ENCODE measurements at regions not wholly inside any gene's neighbourhood (a gene's known extent, or its start where the extent isn't known, plus 50 kb on each side); places are given as distances from the start of the nearest gene placed in this dataset.

DNA sequence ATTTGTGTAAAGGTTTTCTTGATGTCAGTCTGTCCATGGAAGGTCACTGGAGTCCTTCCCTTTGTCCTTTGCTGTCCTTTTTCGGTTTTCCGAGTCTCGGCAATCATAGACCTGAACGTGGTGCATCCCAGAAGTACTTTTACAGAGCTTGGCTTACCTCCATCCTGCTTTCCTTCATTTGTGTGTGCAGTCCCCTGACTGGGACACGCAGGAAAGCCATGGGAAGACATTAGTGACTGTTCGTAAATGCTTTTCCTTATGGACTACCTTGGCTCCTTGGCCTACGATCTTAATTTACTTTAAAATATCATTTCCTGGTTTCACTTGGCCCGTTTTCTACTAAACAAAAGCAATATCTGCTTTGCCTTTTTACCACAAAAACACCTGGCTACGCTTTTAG is 328.4 kb upstream of the RARB start:
- H3K4me3 Mint-ChIP-seq (ENCODE audit: unreplicated experiment) = no peak overlapping the region
- H3K27me3 Mint-ChIP-seq (ENCODE audit: unreplicated experiment) = no peaks in the 10 kb centered on the region
- TF ChIP-seq, protein P1, sequence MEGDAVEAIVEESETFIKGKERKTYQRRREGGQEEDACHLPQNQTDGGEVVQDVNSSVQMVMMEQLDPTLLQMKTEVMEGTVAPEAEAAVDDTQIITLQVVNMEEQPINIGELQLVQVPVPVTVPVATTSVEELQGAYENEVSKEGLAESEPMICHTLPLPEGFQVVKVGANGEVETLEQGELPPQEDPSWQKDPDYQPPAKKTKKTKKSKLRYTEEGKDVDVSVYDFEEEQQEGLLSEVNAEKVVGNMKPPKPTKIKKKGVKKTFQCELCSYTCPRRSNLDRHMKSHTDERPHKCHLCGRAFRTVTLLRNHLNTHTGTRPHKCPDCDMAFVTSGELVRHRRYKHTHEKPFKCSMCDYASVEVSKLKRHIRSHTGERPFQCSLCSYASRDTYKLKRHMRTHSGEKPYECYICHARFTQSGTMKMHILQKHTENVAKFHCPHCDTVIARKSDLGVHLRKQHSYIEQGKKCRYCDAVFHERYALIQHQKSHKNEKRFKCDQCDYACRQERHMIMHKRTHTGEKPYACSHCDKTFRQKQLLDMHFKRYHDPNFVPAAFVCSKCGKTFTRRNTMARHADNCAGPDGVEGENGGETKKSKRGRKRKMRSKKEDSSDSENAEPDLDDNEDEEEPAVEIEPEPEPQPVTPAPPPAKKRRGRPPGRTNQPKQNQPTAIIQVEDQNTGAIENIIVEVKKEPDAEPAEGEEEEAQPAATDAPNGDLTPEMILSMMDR (IDR thresholded peaks at IDR 0.05) = no peak
- no peaks in the 10 kb centered on the region for H3K36me3 Mint-ChIP-seq (ENCODE audit: unreplicated experiment)
- H3K4me1 Mint-ChIP-seq (ENCODE audit: unreplicated experiment) = peaks cover 4% of the 10 kb centered on the region
- DNase-seq (ENCODE audit: extremely low spot score, unreplicated experiment) = no peak
- no peak overlapping the region for H3K27ac Mint-ChIP-seq (ENCODE audit: unreplicated experiment)
- no peaks in the 10 kb centered on the region for H3K9me3 Mint-ChIP-seq (ENCODE audit: unreplicated experiment)

DNA sequence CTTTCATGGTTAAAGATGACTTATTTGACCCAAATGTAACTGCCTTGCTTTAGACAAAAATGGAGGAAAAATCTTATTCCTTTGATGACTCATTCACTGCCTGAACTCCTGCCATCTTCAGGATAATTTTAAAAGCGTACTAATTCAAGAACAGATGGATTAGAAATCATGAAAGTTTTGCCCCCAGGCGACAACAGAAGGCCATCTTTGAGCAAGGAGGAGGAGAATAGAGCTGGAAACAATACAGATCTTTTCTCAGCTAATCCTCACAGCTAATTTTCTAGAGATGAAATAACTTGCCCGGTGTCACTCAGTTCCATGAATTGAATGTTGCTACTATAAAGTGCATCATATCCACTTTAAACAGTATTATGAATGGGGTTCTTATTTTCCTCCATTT is 324.7 kb upstream of the RARB start:
- no peaks in the 10 kb centered on the region for H3K27me3 Mint-ChIP-seq (ENCODE audit: unreplicated experiment)
- no peaks in the 10 kb centered on the region for H3K36me3 Mint-ChIP-seq (ENCODE audit: unreplicated experiment)
- DNase-seq (ENCODE audit: extremely low spot score, unreplicated experiment) = no peak
- no peak overlapping the region for H3K4me3 Mint-ChIP-seq (ENCODE audit: unreplicated experiment)
- H3K9me3 Mint-ChIP-seq (ENCODE audit: unreplicated experiment) = no peaks in the 10 kb centered on the region
- H3K4me1 Mint-ChIP-seq (ENCODE audit: unreplicated experiment) = peaks cover 3% of the 10 kb centered on the region
- TF ChIP-seq, protein P1 (IDR thresholded peaks at IDR 0.05) = no peak
- H3K27ac Mint-ChIP-seq (ENCODE audit: unreplicated experiment) = no peak overlapping the region

DNA sequence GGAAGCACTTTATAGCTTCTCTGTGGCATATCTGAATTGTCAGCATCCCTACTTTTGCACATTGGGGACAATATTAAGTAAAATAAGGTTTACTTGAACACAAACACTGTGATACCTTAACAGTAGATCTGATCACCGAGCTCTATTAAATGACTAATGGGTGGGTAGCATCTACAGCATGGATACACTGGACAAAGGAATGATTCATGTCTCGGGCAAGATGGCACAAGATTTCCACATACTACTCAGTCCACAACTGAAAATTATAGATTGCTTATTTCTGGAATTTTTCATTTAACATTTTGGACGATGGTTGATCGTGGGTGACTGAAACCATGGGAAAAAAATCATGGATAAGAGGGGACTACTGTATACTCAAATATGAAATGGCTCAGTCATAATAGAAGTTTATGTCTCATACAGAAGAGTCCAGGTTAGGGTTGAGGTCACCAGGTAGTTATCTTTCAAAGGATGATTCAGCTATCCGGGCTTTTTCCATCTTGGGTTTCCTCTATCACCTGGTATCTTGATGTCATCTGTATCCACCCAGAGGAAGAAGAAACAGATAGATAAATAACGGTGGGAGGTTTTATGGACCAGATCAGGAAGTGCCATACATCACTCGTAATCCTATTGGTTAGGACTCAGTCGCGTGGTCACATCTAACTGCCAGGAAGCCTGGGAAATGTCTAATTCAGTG is 320.0 kb upstream of the RARB start:
- no peaks in the 10 kb centered on the region for H3K9me3 Mint-ChIP-seq (ENCODE audit: unreplicated experiment)
- no peaks in the 10 kb centered on the region for H3K36me3 Mint-ChIP-seq (ENCODE audit: unreplicated experiment)
- DNase-seq (ENCODE audit: extremely low spot score, unreplicated experiment) = no peak
- peaks cover 4% of the 10 kb centered on the region for H3K4me1 Mint-ChIP-seq (ENCODE audit: unreplicated experiment)
- TF ChIP-seq, protein P1 (IDR thresholded peaks at IDR 0.05) = no peak
- no peak overlapping the region for H3K27ac Mint-ChIP-seq (ENCODE audit: unreplicated experiment)
- no peaks in the 10 kb centered on the region for H3K27me3 Mint-ChIP-seq (ENCODE audit: unreplicated experiment)
- H3K4me3 Mint-ChIP-seq (ENCODE audit: unreplicated experiment) = no peak overlapping the region

DNA sequence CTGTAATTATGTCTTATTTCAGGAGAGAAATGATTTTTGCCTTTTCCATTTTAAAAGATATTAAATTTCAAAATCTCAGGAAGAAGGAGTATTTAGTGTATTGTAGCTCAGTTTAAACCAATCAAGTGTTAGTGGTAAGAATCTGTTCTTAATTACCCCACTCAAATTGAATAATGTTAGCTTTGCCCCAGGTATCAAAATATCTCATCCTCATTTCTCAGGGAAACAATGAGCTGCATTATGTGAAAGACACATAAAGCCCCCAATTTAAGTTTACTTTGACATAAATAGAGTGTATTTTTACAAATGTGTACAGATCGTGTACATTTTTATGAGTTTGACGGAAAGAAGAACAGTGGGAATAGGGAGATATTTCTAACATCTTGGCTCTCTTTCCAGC is 317.4 kb upstream of the RARB start:
- TF ChIP-seq, protein P1 (IDR thresholded peaks at IDR 0.05) = no peak
- no peak overlapping the region for H3K27ac Mint-ChIP-seq (ENCODE audit: unreplicated experiment)
- no peaks in the 10 kb centered on the region for H3K36me3 Mint-ChIP-seq (ENCODE audit: unreplicated experiment)
- peaks cover 4% of the 10 kb centered on the region for H3K4me1 Mint-ChIP-seq (ENCODE audit: unreplicated experiment)
- H3K27me3 Mint-ChIP-seq (ENCODE audit: unreplicated experiment) = no peaks in the 10 kb centered on the region
- no peak for DNase-seq (ENCODE audit: extremely low spot score, unreplicated experiment)
- H3K4me3 Mint-ChIP-seq (ENCODE audit: unreplicated experiment) = no peak overlapping the region
- no peaks in the 10 kb centered on the region for H3K9me3 Mint-ChIP-seq (ENCODE audit: unreplicated experiment)

DNA sequence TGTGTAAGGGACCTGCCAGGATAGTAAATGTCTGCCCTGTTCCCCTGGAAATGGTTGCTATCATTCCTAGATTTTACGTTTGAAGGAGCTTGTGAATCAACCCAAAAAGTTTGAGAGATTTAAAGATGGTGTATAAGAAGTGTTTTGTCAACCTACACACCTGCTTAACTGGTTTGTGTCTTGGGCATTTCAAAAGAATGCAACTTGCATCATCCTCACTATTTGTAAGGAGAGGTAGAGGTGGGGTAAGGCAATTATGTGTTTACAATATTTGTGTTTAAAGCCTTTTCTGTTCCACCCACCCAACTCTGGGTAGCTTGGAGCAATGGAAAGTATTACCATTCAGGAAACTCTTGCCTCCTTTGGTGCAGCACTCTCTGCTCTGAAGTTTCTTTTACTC is 314.2 kb upstream of the RARB start:
- Mint-ChIP-seq H3K4me1 (ENCODE audit: unreplicated experiment) (peaks cover 4% of the 10 kb centered on the region), H3K27me3 (ENCODE audit: unreplicated experiment) (no peaks in the 10 kb centered on the region), H3K4me3 (ENCODE audit: unreplicated experiment) (no peak overlapping the region), H3K27ac (ENCODE audit: unreplicated experiment) (no peak overlapping the region), H3K36me3 (ENCODE audit: unreplicated experiment) (no peaks in the 10 kb centered on the region), H3K9me3 (ENCODE audit: unreplicated experiment) (no peaks in the 10 kb centered on the region)
- DNase-seq (ENCODE audit: extremely low spot score, unreplicated experiment) = no peak
- TF ChIP-seq, protein P1 (IDR thresholded peaks at IDR 0.05) = no peak

Measured in osteocyte (in vitro differentiated cells).